ENCODE measurements at regions not wholly inside any gene's neighbourhood (a gene's known extent, or its start where the extent isn't known, plus 50 kb on each side); places are given as distances from the start of the nearest gene placed in this dataset.

GRCh38 chr3:124510290-124510689 is 220.0 kb upstream of the UMPS start:
- TF ChIP-seq CTCF (IDR thresholded peaks at IDR 0.05) (no peak), POLR2A (IDR thresholded peaks at IDR 0.05) (no peak)

Data from right lobe of liver (tissue), 4 donors.